ENCODE measurements at regions not wholly inside any gene's neighbourhood (a gene's known extent, or its start where the extent isn't known, plus 50 kb on each side); places are given as distances from the start of the nearest gene placed in this dataset.

DNA sequence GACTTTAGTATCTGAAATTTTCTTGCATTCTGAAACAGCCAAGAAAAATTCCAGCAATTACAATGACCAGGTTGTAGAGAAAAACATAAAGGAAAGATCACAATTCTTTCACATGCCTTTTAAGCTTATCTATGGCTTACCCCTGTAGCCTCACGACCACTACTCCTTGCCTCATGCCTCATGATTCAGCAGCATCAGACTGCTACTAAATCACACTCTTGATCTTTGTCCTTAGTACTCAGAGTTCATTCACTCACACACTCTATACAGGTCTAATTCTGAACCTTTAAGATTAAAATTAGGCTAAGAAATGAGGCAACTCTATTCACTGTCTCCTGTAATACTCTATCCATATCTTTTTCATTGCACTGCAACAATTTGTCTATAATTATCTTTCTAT is 415.1 kb downstream of the MLLT3 start:
- intact Hi-C loops (cut with micrococcal nuclease), result no loop called here
- WGBS (ENCODE audit: insufficient coverage), result 67% methylated on average over 1 of the region's 1 CpG
- H3K27ac Mint-ChIP-seq, result no peak overlapping the region
- TF ChIP-seq, protein P1, sequence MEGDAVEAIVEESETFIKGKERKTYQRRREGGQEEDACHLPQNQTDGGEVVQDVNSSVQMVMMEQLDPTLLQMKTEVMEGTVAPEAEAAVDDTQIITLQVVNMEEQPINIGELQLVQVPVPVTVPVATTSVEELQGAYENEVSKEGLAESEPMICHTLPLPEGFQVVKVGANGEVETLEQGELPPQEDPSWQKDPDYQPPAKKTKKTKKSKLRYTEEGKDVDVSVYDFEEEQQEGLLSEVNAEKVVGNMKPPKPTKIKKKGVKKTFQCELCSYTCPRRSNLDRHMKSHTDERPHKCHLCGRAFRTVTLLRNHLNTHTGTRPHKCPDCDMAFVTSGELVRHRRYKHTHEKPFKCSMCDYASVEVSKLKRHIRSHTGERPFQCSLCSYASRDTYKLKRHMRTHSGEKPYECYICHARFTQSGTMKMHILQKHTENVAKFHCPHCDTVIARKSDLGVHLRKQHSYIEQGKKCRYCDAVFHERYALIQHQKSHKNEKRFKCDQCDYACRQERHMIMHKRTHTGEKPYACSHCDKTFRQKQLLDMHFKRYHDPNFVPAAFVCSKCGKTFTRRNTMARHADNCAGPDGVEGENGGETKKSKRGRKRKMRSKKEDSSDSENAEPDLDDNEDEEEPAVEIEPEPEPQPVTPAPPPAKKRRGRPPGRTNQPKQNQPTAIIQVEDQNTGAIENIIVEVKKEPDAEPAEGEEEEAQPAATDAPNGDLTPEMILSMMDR (IDR thresholded peaks at IDR 0.05), result no peak
- no peak for TF ChIP-seq EZH2 (IDR thresholded peaks at IDR 0.05; ENCODE audit: borderline replicate concordance, insufficient read depth, low read depth, low read length, poor library complexity, severe bottlenecking)
- no peak for DNase-seq
- no peaks in the 10 kb centered on the region for H3K36me3 ChIP-seq (replicated peaks in 1 of 2; ENCODE audit: control extremely low read depth in 1 of 2, control insufficient read depth in 1 of 2, extremely low read depth in 1 of 2, insufficient read depth in 2 of 2, low read length in 1 of 2)
- CTCF ChIA-PET, result no interaction called here
- H3K4me3 Mint-ChIP-seq, result no peak overlapping the region
- no peak overlapping the region for H3K27ac ChIP-seq (ENCODE audit: low read length in 2 of 2)
- H3K4me1 Mint-ChIP-seq, result no peaks in the 10 kb centered on the region
- H3K9ac ChIP-seq (ENCODE audit: low read length), result no peak overlapping the region
- H3K27me3 ChIP-seq (replicated peaks in 1 of 4; ENCODE audit: control extremely low read depth in 1 of 4, control insufficient read depth in 3 of 4, insufficient read depth in 4 of 4, low read length in 3 of 4), result no peaks in the 10 kb centered on the region
- H3K4me3 ChIP-seq (ENCODE audit: control extremely low read depth in 1 of 5, extremely low read depth in 1 of 5, insufficient read depth in 1 of 5, low read depth in 2 of 5, low read length in 4 of 5), result no peak overlapping the region
- H4K20me1 ChIP-seq (ENCODE audit: control insufficient read depth, insufficient read depth, low read length, poor library complexity, severe bottlenecking), result no peaks in the 10 kb centered on the region
- no peak for ATAC-seq (ENCODE audit: low read depth)
- H3K79me2 ChIP-seq (ENCODE audit: control insufficient read depth, insufficient read depth, low read length), result no peaks in the 10 kb centered on the region
- no peak overlapping the region for H3K4me2 ChIP-seq (replicated peaks; ENCODE audit: low read depth, low read length, poor library complexity, severe bottlenecking)
- H3K27me3 Mint-ChIP-seq, result peaks cover 8% of the 10 kb centered on the region
- H3K4me1 ChIP-seq (ENCODE audit: control insufficient read depth in 2 of 2, insufficient read depth in 2 of 2, low read length in 2 of 2), result no peaks in the 10 kb centered on the region
- H2AFZ ChIP-seq (ENCODE audit: insufficient read depth, low read depth, low read length, poor library complexity, severe bottlenecking), result no peak overlapping the region
- no peaks in the 10 kb centered on the region for H3K9me3 Mint-ChIP-seq (ENCODE audit: insufficient read depth)
- POLR2A ChIA-PET, result no interaction called here
- H3K9me3 ChIP-seq (ENCODE audit: control extremely low read depth in 1 of 3, control insufficient read depth in 2 of 3, insufficient read depth in 1 of 3, low read length in 2 of 3), result no peaks in the 10 kb centered on the region

DNA sequence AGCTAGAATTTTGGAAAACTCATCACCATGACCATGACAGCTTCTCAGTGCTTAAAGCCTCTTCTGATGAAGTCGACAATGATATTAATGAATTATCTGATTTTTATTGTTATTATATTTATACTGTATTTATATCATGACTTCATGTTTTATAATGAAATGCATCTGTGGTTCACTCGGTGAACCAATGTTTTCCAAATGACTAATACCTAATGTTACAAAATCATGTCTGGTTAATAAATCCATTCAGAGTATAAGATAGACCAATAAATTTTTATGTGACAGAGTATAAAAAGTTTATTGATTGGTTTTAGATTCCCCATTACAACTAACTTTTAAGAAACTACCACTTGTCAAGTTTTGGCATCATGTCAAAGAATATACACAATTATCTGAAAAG is 416.5 kb downstream of the MLLT3 start:
- Histone ChIP-seq H3K4me3 (ENCODE audit: control extremely low read depth in 1 of 5, extremely low read depth in 1 of 5, insufficient read depth in 1 of 5, low read depth in 2 of 5, low read length in 4 of 5) (no peak overlapping the region), H3K9me3 (ENCODE audit: control extremely low read depth in 1 of 3, control insufficient read depth in 2 of 3, insufficient read depth in 1 of 3, low read length in 2 of 3) (no peaks in the 10 kb centered on the region), H3K4me2 (replicated peaks; ENCODE audit: low read depth, low read length, poor library complexity, severe bottlenecking) (no peak overlapping the region), H3K36me3 (replicated peaks in 1 of 2; ENCODE audit: control extremely low read depth in 1 of 2, control insufficient read depth in 1 of 2, extremely low read depth in 1 of 2, insufficient read depth in 2 of 2, low read length in 1 of 2) (no peaks in the 10 kb centered on the region), H3K27ac (ENCODE audit: low read length in 2 of 2) (no peak overlapping the region), H3K79me2 (ENCODE audit: control insufficient read depth, insufficient read depth, low read length) (no peaks in the 10 kb centered on the region), H4K20me1 (ENCODE audit: control insufficient read depth, insufficient read depth, low read length, poor library complexity, severe bottlenecking) (no peaks in the 10 kb centered on the region), H3K27me3 (replicated peaks in 1 of 4; ENCODE audit: control extremely low read depth in 1 of 4, control insufficient read depth in 3 of 4, insufficient read depth in 4 of 4, low read length in 3 of 4) (no peaks in the 10 kb centered on the region), H3K4me1 (ENCODE audit: control insufficient read depth in 2 of 2, insufficient read depth in 2 of 2, low read length in 2 of 2) (no peaks in the 10 kb centered on the region), H2AFZ (ENCODE audit: insufficient read depth, low read depth, low read length, poor library complexity, severe bottlenecking) (no peak overlapping the region), H3K9ac (ENCODE audit: low read length) (no peak overlapping the region)
- ATAC-seq (ENCODE audit: low read depth), result no peak
- Mint-ChIP-seq H3K4me1 (no peaks in the 10 kb centered on the region), H3K27ac (no peak overlapping the region), H3K4me3 (no peak overlapping the region), H3K9me3 (ENCODE audit: insufficient read depth) (no peaks in the 10 kb centered on the region), H3K27me3 (peaks cover 8% of the 10 kb centered on the region)
- no CpG with 5 or more reads among the region's 2 CpGs for WGBS (ENCODE audit: insufficient coverage)
- no peak for DNase-seq
- TF ChIP-seq EZH2 (IDR thresholded peaks at IDR 0.05; ENCODE audit: borderline replicate concordance, insufficient read depth, low read depth, low read length, poor library complexity, severe bottlenecking), result no peak
- ChIA-PET CTCF (no interaction called here), POLR2A (no interaction called here)
- intact Hi-C loops (cut with micrococcal nuclease), result no loop called here

All from B cell (primary cell).